Thyroid gland (tissue), 4 donors: ENCODE measurements at regions not wholly inside any gene's neighbourhood (a gene's known extent, or its start where the extent isn't known, plus 50 kb on each side); places are given as distances from the start of the nearest gene placed in this dataset.

Experiments
- CTCF ChIP-seq, 6 experiments: fragments of 200-600 bp in 3 of 6; fragments of 450-650 bp in 3 of 6; sonication (generic) in 3 of 6; IDR thresholded peaks; one replicate each; pipeline ENCODE4 v1.5.1; 2016 to 2019; ENCODE audit warnings: antibody characterized with exemption in 6 of 6, mild to moderate bottlenecking in 2 of 6, inconsistent platforms in 1 of 6, moderate library complexity in 1 of 6
- POLR2A ChIP-seq, 2 donors: fragments of 450-650 bp; IDR thresholded peaks; one replicate each; pipeline ENCODE4 v1.6.1; 2017; ENCODE audit warnings: antibody characterized with exemption in 2 of 2, mild to moderate bottlenecking in 2 of 2, moderate library complexity in 1 of 2

- TF ChIP-seq CTCF (IDR thresholded peaks at IDR 0.05) (no peak), POLR2A (IDR thresholded peaks at IDR 0.05) (no peak)
Measured at GRCh38 chr4:4746444-4746843, 113.0 kb upstream of the MSX1 start.
